ENCODE measurements at regions not wholly inside any gene's neighbourhood (a gene's known extent, or its start where the extent isn't known, plus 50 kb on each side); places are given as distances from the start of the nearest gene placed in this dataset.

DNA sequence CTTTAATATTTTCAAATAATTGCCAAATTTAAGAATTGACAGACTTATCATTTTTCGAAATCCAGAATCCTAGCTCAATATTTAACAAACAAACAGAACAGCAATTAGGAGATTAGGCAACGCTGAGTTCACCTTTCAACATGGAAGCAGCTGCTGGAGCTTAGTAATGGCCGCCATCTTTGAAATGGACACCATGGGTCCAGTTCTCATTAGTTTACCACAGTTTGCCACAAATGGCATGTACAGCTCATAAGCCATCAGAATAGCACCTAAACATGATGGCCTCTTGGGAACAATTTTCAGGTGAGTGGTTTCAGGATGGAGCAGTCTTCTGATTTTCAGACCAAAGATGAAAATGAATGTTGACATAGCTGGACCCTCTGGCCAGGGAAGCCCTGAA lies 313.6 kb upstream of the OBI1 start:
- no TSS peak for BruUV-seq (replicated peaks)
- Histone ChIP-seq H3K4me1 (ENCODE audit: insufficient read depth, low read length, poor library complexity, severe bottlenecking) (no peaks in the 10 kb centered on the region), H3K27ac (ENCODE audit: low read depth, low read length, poor library complexity, severe bottlenecking) (no peak overlapping the region), H3K36me3 (ENCODE audit: insufficient read depth, low read length) (no peaks in the 10 kb centered on the region), H3K9me3 (ENCODE audit: low read length) (no peaks in the 10 kb centered on the region), H4K20me1 (ENCODE audit: insufficient read depth, low read length) (no peaks in the 10 kb centered on the region), H3K79me2 (ENCODE audit: insufficient read depth, low read depth, low read length) (no peaks in the 10 kb centered on the region), H3K4me2 (ENCODE audit: low read length) (no peak overlapping the region), H3K9me2 (ENCODE audit: insufficient read depth, low read length) (no peaks in the 10 kb centered on the region), H3K4me3 (ENCODE audit: low read depth, low read length, poor library complexity, severe bottlenecking) (no peak overlapping the region), H2AFZ (ENCODE audit: low read length) (no peak overlapping the region)
- DNase-seq (ENCODE audit: low spot score), result no peak
- POLR2A ChIA-PET, result interaction anchor here (0.6 kb wide), 1 partner anchor 151 kb away, joined by 3 read pairs; no protein-coding TSS in a partner anchor
- intact Hi-C loops (cut with micrococcal nuclease; ENCODE audit: unreplicated experiment), result no loop called here
- CTCF ChIA-PET (ENCODE audit: unreplicated experiment), result no interaction called here
- TF ChIP-seq EZH2phosphoT487 (IDR thresholded peaks at IDR 0.05; ENCODE audit: borderline replicate concordance, low read depth, low read length), result no peak
- TF ChIP-seq, protein P1, sequence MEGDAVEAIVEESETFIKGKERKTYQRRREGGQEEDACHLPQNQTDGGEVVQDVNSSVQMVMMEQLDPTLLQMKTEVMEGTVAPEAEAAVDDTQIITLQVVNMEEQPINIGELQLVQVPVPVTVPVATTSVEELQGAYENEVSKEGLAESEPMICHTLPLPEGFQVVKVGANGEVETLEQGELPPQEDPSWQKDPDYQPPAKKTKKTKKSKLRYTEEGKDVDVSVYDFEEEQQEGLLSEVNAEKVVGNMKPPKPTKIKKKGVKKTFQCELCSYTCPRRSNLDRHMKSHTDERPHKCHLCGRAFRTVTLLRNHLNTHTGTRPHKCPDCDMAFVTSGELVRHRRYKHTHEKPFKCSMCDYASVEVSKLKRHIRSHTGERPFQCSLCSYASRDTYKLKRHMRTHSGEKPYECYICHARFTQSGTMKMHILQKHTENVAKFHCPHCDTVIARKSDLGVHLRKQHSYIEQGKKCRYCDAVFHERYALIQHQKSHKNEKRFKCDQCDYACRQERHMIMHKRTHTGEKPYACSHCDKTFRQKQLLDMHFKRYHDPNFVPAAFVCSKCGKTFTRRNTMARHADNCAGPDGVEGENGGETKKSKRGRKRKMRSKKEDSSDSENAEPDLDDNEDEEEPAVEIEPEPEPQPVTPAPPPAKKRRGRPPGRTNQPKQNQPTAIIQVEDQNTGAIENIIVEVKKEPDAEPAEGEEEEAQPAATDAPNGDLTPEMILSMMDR (conservative IDR thresholded peaks at IDR 0.05; ENCODE audit: low read length), result no peak

DNA sequence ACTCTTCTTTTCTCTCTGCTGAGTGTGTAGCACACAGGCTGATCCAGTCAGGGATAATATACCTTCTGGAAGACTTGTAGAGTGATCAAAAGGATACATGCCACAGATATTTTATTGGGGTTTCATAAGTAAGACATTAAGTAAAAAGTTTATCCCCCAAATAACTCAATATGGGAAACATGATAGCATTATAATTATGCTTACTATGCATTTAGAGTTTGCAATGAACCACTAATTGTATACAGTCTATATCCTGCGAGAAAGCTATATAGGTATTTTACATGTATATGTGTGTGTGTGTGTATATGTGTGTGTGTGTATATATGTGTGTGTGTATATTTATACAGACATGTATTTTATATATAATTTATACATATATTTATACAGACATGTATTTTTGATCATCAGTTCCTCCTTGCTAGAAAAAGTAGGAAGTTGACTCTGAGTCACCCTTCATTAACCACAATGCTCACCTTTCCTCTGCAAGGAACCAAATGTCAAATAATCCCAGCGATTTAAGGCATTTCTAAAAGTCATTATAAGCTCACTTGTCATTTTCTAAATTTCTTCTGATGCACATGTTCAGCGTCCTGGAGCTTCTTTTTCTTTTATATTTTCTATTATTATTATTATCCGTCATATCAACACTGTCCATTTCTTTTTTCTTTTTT lies 312.5 kb upstream of the OBI1 start:
- BruUV-seq (replicated peaks), result no TSS peak
- no peak for DNase-seq (ENCODE audit: low spot score)
- TF ChIP-seq EZH2phosphoT487 (IDR thresholded peaks at IDR 0.05; ENCODE audit: borderline replicate concordance, low read depth, low read length), result no peak
- TF ChIP-seq, protein P1 (conservative IDR thresholded peaks at IDR 0.05; ENCODE audit: low read length), result no peak
- H3K27ac ChIP-seq (ENCODE audit: low read depth, low read length, poor library complexity, severe bottlenecking), result no peak overlapping the region
- ChIA-PET POLR2A (interaction anchor here (0.5 to 0.6 kb wide), 2 partner anchors 59 to 1901 kb away, joined by 3 read pairs; no protein-coding TSS in a partner anchor), CTCF (ENCODE audit: unreplicated experiment) (no interaction called here)
- no peaks in the 10 kb centered on the region for H3K4me1 ChIP-seq (ENCODE audit: insufficient read depth, low read length, poor library complexity, severe bottlenecking)
- H4K20me1 ChIP-seq (ENCODE audit: insufficient read depth, low read length), result no peaks in the 10 kb centered on the region
- H3K36me3 ChIP-seq (ENCODE audit: insufficient read depth, low read length), result no peaks in the 10 kb centered on the region
- H3K79me2 ChIP-seq (ENCODE audit: insufficient read depth, low read depth, low read length), result no peaks in the 10 kb centered on the region
- intact Hi-C loops (cut with micrococcal nuclease; ENCODE audit: unreplicated experiment), result no loop called here
- H3K9me3 ChIP-seq (ENCODE audit: low read length), result no peaks in the 10 kb centered on the region
- no peak overlapping the region for H3K4me3 ChIP-seq (ENCODE audit: low read depth, low read length, poor library complexity, severe bottlenecking)
- no peak overlapping the region for H2AFZ ChIP-seq (ENCODE audit: low read length)
- H3K4me2 ChIP-seq (ENCODE audit: low read length), result no peak overlapping the region
- H3K9me2 ChIP-seq (ENCODE audit: insufficient read depth, low read length), result no peaks in the 10 kb centered on the region

DNA sequence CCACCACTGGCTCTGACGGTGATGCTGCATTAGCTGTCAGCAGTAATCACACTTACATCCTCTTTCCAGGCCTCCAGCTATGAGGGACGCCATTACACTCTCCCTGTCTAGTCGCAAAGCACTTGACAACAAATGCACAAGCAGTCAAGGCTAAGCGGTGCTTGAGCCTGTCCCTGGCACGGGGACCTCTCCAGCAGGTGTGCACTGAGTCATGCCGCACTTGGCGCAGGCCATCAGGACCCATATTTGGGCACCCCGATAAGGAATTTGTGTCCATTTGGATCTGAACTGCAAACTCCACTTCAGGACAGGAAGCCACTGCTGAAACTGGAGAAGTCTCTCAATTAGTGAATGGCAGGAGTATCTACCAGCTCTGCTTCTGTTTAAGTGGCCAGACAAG lies 301.9 kb upstream of the OBI1 start:
- H3K9me2 ChIP-seq (ENCODE audit: insufficient read depth, low read length), result no peaks in the 10 kb centered on the region
- no peaks in the 10 kb centered on the region for H3K9me3 ChIP-seq (ENCODE audit: low read length)
- no peak overlapping the region for H3K27ac ChIP-seq (ENCODE audit: low read depth, low read length, poor library complexity, severe bottlenecking)
- BruUV-seq (replicated peaks), result no TSS peak
- CTCF ChIA-PET (ENCODE audit: unreplicated experiment), result no interaction called here
- H3K79me2 ChIP-seq (ENCODE audit: insufficient read depth, low read depth, low read length), result no peaks in the 10 kb centered on the region
- POLR2A ChIA-PET, result no interaction called here
- H3K4me3 ChIP-seq (ENCODE audit: low read depth, low read length, poor library complexity, severe bottlenecking), result no peak overlapping the region
- TF ChIP-seq, protein P1 (conservative IDR thresholded peaks at IDR 0.05; ENCODE audit: low read length), result no peak
- TF ChIP-seq EZH2phosphoT487 (IDR thresholded peaks at IDR 0.05; ENCODE audit: borderline replicate concordance, low read depth, low read length), result no peak
- H2AFZ ChIP-seq (ENCODE audit: low read length), result no peak overlapping the region
- intact Hi-C loops (cut with micrococcal nuclease; ENCODE audit: unreplicated experiment), result no loop called here
- no peaks in the 10 kb centered on the region for H4K20me1 ChIP-seq (ENCODE audit: insufficient read depth, low read length)
- no peaks in the 10 kb centered on the region for H3K4me1 ChIP-seq (ENCODE audit: insufficient read depth, low read length, poor library complexity, severe bottlenecking)
- no peak for DNase-seq (ENCODE audit: low spot score)
- H3K4me2 ChIP-seq (ENCODE audit: low read length), result no peak overlapping the region
- H3K36me3 ChIP-seq (ENCODE audit: insufficient read depth, low read length), result no peaks in the 10 kb centered on the region

Measured in OCI-LY7 (cell line).